Endometrial microvascular endothelial cells (primary cell): ENCODE measurements at regions not wholly inside any gene's neighbourhood (a gene's known extent, or its start where the extent isn't known, plus 50 kb on each side); places are given as distances from the start of the nearest gene placed in this dataset.
"Not testable (repeated sequence)": the region's sequence is repeated elsewhere in the genome, so short reads cannot be mapped to it uniquely, and the experiment has no call there.

Experiments
- in situ Hi-C: cut with HindIII; loops from 2 replicates; pipeline ENCODE4 v1.10.0; 2017; ENCODE audit warnings: low sequenced_read_pairs, low pct_unique_long_range_greater_than_20kb; ENCODE audit errors: inconsistent ontology term

GRCh38 chr15:38102972-38103371 lies 149.7 kb upstream of the SPRED1 start:
- in situ Hi-C loops = no loop called here

- in situ Hi-C loops = no loop called here
Observed at GRCh38 chr15:38103564-38103963, 149.1 kb upstream of the SPRED1 start.

DNA sequence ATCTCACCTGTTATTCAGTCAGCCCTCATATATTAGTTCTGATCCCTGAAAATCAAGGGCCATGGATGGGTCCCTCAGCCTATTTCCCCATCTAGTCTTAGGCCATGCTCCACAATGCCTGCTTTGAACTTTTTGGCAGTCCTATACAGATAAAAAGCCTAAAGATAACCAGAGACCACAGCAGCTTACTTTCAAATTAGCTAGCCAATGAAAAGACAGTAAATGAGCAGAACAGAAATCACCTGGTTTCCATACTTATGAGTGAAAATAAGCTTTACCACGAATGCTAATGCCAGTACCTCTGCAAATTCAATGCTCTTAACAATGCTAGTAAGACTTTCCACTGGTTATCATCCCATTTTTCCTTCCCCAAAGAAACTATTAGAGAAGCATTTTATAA lies 141.6 kb upstream of the SPRED1 start:
- in situ Hi-C loops = no loop called here

- in situ Hi-C loops = no loop called here
Observed at GRCh38 chr15:38112406-38112805, 140.2 kb upstream of the SPRED1 start.

DNA sequence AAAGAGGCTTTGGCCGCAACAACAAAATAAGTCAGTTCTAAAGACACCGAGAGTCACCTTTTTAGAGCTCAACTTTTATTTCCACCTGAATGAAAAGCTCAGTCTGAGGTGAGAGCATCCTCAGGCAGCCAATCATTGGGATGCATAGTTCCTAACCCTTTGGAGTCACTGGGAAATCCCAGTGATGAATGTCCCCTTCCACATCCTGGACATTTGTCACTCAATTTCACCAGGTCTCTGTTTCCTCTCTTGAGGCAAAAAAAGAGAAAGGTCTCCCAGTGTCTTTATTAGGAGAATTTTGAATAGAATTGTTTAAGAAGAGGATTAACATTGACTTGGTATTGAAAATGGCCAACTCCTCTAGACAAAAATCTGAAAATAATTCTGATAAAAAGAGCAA lies 137.5 kb upstream of the SPRED1 start:
- in situ Hi-C loops = no loop called here

GRCh38 chr15:38117781-38118180 lies 134.9 kb upstream of the SPRED1 start:
- in situ Hi-C loops = no loop called here

GRCh38 chr15:38119865-38120264 lies 132.8 kb upstream of the SPRED1 start:
- in situ Hi-C loops = not testable (repeated sequence)

GRCh38 chr15:38127306-38127771 lies 125.3 kb upstream of the SPRED1 start:
- in situ Hi-C loops = no loop called here

DNA sequence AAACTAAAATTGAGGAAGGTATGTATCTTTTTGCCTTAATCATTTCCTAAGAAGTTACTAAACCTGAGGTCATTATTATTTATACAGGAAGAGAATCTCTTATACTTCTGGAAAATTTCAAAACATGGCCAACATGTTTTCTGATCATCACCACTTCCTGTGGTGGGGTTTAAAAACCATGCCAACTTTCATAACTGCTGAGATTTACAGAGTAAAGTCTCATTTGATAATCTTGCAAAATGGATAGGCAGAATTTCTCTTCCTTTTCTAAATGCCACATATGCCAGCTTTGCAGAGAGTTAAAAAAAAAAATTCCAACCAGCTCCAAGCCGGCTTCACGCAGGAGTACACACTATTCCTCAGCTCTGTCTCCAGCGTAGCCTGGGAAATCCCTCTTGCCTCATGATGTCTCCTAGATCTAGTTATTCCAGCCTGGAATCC lies 124.3 kb upstream of the SPRED1 start:
- in situ Hi-C loops = no loop called here

- in situ Hi-C loops = no loop called here
Observed at GRCh38 chr15:38128921-38129320, 123.7 kb upstream of the SPRED1 start.

DNA sequence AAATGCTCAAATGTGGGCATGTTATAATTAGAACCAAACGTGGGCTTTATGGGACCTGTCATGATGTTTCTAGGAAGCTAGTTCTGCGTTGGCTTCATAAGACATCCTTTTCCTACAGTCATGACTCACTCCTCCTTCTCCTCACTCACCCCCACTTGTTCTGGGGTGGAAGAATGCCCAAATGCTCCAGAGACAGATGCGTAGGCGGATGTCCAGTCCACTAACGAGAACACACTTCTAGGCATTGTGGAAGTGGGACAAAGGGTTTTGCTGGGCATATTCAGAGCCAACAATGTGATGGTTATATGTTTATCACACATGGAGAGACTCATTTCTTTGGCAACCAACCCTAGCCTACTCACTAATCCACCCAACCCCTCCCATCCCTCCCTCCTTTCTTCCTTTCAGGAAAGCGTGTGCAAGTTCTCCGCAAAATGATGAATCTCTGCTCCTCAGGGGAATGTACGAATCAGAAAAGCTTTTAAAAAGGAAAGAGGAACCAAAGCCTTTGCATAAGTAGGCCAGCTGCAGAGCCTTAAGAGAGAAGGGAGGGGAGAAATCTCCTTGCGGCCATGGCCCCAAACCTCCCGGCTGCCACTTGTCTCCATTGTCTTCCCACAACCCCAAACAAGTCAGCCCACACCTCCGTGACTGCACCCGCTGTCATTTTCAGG lies 123.0 kb upstream of the SPRED1 start:
- in situ Hi-C loops = no loop called here

DNA sequence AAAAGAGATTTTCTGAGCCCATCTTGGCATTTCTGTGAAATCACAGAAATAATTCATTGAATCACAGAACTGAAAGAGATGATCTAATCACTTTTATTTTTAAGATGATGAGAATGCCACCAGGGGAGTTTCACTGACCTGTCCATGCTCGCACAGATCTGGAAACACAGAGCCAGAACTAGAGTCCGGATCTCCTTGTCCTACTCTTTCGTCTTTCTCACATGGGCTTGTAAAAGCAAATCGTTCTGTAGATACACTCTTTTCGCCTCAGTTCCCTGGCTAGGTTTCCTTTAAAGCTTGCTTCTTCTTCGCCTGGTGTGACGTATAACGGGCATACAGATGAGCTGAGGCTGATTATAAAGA lies 122.5 kb upstream of the SPRED1 start:
- in situ Hi-C loops = no loop called here

GRCh38 chr15:38130740-38131498 lies 121.7 kb upstream of the SPRED1 start:
- in situ Hi-C loops = no loop called here

DNA sequence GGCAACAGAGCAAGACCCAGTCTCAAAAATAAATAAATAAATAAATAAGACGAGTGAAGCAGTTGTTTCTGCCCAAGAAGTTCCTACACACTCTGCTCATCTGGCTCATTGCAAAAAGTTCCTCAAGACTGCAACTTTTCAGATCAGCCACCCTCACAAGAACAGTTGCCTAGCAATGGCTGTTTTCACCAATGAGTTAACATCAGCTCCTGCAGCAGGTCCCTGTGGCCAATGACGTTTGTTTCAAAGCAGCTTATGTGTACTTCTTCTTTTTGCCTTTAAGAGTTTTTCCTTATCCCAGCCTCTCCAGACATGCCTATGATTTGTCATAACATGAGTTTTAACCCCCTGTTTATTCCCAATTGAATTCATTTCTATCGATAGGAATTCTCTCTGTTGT lies 118.4 kb upstream of the SPRED1 start:
- in situ Hi-C loops = no loop called here

DNA sequence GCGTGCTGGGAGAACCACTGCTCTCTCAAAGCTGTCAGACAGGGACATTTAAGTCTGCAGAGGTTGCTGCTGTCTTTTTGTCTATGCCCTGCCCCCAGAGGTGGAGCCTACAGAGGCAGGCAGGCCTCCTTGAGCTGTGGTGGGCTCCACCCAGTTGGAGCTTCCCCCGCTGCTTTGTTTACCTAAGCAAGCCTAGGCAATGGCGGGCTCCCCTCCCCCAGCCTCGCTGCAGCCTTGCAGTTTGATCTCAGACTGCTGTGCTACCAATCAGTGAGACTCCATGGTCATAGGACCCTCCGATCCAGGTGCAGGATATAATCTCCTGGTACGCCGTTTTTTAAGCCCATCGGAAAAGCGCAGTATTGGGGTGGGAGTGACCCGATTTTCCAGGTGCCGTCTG lies 110.4 kb upstream of the SPRED1 start:
- in situ Hi-C loops = not testable (repeated sequence)

DNA sequence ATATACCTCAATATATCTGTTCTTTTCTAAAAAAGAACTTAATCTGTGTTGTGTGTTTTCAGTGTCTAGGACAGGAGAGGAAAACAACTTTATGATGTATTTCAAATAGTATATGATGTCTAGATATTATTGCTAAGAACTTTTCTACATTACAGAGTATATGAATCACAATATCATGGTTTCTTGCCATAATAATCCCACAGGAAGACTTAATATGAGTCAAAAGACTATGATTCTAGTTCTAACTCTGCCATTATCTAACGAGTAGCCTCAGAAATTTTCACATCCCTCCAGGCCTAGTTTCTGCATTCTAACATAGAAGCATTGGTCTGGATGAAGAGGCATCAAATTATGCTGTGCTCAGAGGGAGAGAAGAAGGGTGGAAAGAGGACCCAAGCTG lies 107.7 kb upstream of the SPRED1 start:
- in situ Hi-C loops = no loop called here

- in situ Hi-C loops = no loop called here
Observed at GRCh38 chr15:38145651-38146111, 107.0 kb upstream of the SPRED1 start.

- in situ Hi-C loops = no loop called here
Observed at GRCh38 chr15:38147246-38147645, 105.4 kb upstream of the SPRED1 start.

DNA sequence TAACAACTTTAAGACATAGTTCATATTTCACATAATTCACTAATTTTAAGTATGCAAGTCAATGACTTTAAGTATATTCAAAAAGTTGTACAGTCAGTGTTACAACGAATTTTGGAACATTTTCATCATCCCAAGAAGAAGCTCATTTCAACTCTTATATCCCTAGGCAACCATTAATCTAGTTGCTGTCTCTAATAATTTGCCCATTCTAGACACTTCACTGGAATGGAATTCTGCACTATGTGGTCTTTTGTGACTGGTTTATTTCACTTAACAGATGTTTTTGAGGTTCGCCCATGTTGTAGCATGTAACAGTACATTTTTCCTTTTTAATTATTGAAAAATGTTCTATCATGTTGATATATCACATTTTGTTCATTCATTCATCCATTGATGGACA lies 104.2 kb upstream of the SPRED1 start:
- in situ Hi-C loops = no loop called here

DNA sequence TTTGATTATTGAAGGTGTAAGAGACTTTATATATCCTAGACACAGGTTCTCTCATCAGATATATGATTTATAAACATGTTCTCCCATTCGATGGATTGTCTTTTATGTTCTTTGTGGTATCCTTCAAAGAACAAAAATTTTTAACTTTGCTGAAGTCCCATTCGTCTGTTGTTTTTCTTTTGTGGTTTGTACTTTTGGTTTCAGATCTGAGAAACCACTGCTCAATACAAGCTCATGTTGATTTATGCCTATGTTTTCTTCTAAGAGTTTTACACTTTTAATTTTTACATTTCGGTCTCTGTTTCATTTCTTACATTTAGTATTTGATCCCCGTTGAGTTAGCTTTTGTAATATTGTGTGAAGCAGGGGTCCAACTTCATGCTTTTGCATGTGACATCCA lies 103.3 kb upstream of the SPRED1 start:
- in situ Hi-C loops = no loop called here
